Heart right ventricle (tissue), 16 donors: ENCODE measurements at regions not wholly inside any gene's neighbourhood (a gene's known extent, or its start where the extent isn't known, plus 50 kb on each side); places are given as distances from the start of the nearest gene placed in this dataset.

Experiments used
- ATAC-seq, 8 donors: fragments of 200-7000 bp; cut with Tn5 transposase; one replicate each; pipeline ENCODE4 v1.9.1; 2020; ENCODE audit warnings: mild to moderate bottlenecking in 8 of 8, moderate library complexity in 8 of 8, moderate number of reproducible peaks in 1 of 8
- DNase-seq, 2 donors: peaks; one replicate each; pipeline ENCODE4 v3.0.0-alpha.2; 2020
- H3K27ac ChIP-seq, 10 donors: fragments of 200-600 bp; sonication (generic) in 2 of 10; one replicate each; pipeline versions ENCODE4 v1.5.0 to v1.8.0; 2020 to 2022; ENCODE audit warnings: mild to moderate bottlenecking in 3 of 10
- H3K27me3 ChIP-seq, 7 donors: fragments of 200-600 bp; one replicate each; pipeline ENCODE4 v1.8.0; 2021 to 2022; ENCODE audit warnings: mild to moderate bottlenecking in 2 of 7
- H3K36me3 ChIP-seq, 9 donors: fragments of 200-600 bp; sonication (generic) in 1 of 9; one replicate each; pipeline versions ENCODE4 v1.5.0 to v1.8.0; 2020 to 2022; ENCODE audit warnings: mild to moderate bottlenecking in 2 of 9
- H3K4me1 ChIP-seq, 9 donors: fragments of 200-600 bp; sonication (generic) in 1 of 9; one replicate each; pipeline versions ENCODE4 v1.5.0 to v1.8.0; 2020 to 2022; ENCODE audit warnings: mild to moderate bottlenecking in 4 of 9
- H3K4me3 ChIP-seq, 10 donors: fragments of 200-600 bp; sonication (generic) in 2 of 10; one replicate each; pipeline versions ENCODE4 v1.5.0 to v1.8.0; 2020 to 2022; ENCODE audit warnings: mild to moderate bottlenecking in 7 of 10, moderate library complexity in 2 of 10
- H3K9me3 ChIP-seq, 11 donors: fragments of 200-600 bp in 10 of 11; sonication (generic) in 2 of 11; one replicate each; pipeline versions ENCODE4 v1.5.0 to v1.8.0; 2013 to 2022; ENCODE audit warnings: mild to moderate bottlenecking in 2 of 11, control low read depth in 1 of 11, moderate library complexity in 1 of 11
- CTCF ChIP-seq, 9 donors: fragments of 200-600 bp; sonication (generic) in 2 of 9; IDR thresholded peaks; one replicate each; pipeline versions ENCODE4 v1.5.0 to v1.8.0; 2021 to 2022; ENCODE audit warnings: antibody characterized with exemption in 9 of 9, mild to moderate bottlenecking in 5 of 9, moderate library complexity in 1 of 9
- WGBS, 2 donors: extraction: QIAGEN DNeasy Blood & Tissue Kit; methylation state at CpG; one replicate each; pipeline ENCODE4 v1.1.7; 2013; ENCODE audit warnings: inconsistent platforms in 1 of 2; 5-methylcytosine and 5-hydroxymethylcytosine counted together
- intact Hi-C, 10 donors: fragments of 100-400 bp; cut with DNase I; formaldehyde crosslinking; loops; one replicate each; pipeline versions ENCODE4 v1.11.1 to v1.14.2; 2022
- donor health status: Arrhythmogenic right ventricular cardiomyopathy.
- donor health status: ischemic (EF 13 %, LVEDD 7.1; RV severe dilation, severe dysfunction).
- donor health status: healthy with polysubstance abuse.
- donor health status: DM: no; HTN: yes; CAD: no.
- donor health status: DM: no; HTN: no; CAD: no.
- donor health status: ischemic (EF 25% LVEDD 6.9; RV normal size, moderate dysfunction).
- donor health status: ischemic (EF 25% LVEDD 5.7; RV mildly dilated, moderate dysfunction).
- donor health status: healthy.
- donor health status: DM: yes; HTN: yes; CAD: no.
- donor health status: Ischemic cardiomyopathy.
- donor health status: ischemic (EF 35%, LVEDD 5.7; RV mildly dilated, moderate dysfunction).
- donor health status: nonischemic (EF 11% LVEDD 7.7; RV severe dilation, severe dysfunction).
- donor health status: DM: yes; HTN: yes; CAD: no.
- donor health status: PGD.
- donor health status: ischemic (EF 29% LVEDD 5.4; RV normal size, mild dysfunction).
- donor health status: nonischemic (EF 23%, LVEDD 6.1; RV moderate dilation, normal function).

- DNase-seq (no peak), ATAC-seq (no peak)
- Histone ChIP-seq H3K4me1 (peaks cover 0 to 12% (median 0%) of the 10 kb centered on the region in 9 donors), H3K4me3 (no peak overlapping the region), H3K36me3 (no peaks in the 10 kb centered on the region), H3K9me3 (peaks cover 0 to 3% (median 0%) of the 10 kb centered on the region in 11 donors), H3K27ac (no peak overlapping the region), H3K27me3 (no peaks in the 10 kb centered on the region)
- TF ChIP-seq CTCF (IDR thresholded peaks at IDR 0.05), result no peak
- WGBS, 2 donors, result 81 to 82% methylated on average over 6 of the region's 6 CpGs
- intact Hi-C loops, result no loop called here
These were observed 121.0 kb upstream of the PARD3 start for GRCh38 chr10:34936061-34936460.

- peak; percentile 51 to 87 (median 78) for ATAC-seq
- 17 to 20% methylated on average over 9 of the region's 9 CpGs for WGBS, 2 donors
- intact Hi-C loops, result no loop called here
- peak overlapping the region in 1 of 10 donors; percentile 33 for H3K27ac ChIP-seq
- peaks cover 0 to 3% (median 0%) of the 10 kb centered on the region in 11 donors for H3K9me3 ChIP-seq
- peak; percentile 39 to 55 for DNase-seq
- peaks cover 0 to 12% (median 0%) of the 10 kb centered on the region in 9 donors for H3K4me1 ChIP-seq
- no peak for TF ChIP-seq CTCF (IDR thresholded peaks at IDR 0.05)
- H3K4me3 ChIP-seq, result no peak overlapping the region
- no peaks in the 10 kb centered on the region for H3K27me3 ChIP-seq
- H3K36me3 ChIP-seq, result no peaks in the 10 kb centered on the region
These were observed 118.6 kb upstream of the PARD3 start for GRCh38 chr10:34933676-34934075.

GRCh38 chr10:34932235-34932634, 117.1 kb upstream of the PARD3 start:
- Histone ChIP-seq H3K9me3 (no peaks in the 10 kb centered on the region), H3K4me3 (no peak overlapping the region), H3K27ac (no peak overlapping the region), H3K4me1 (peaks cover 0 to 12% (median 0%) of the 10 kb centered on the region in 9 donors), H3K27me3 (no peaks in the 10 kb centered on the region), H3K36me3 (no peaks in the 10 kb centered on the region)
- intact Hi-C loops, result no loop called here
- ATAC-seq (no peak), DNase-seq (no peak)
- WGBS, 2 donors, result 93 to 95% methylated on average over 12 of the region's 12 CpGs
- TF ChIP-seq CTCF (IDR thresholded peaks at IDR 0.05), result no peak

GRCh38 chr10:34931216-34931615, 116.1 kb upstream of the PARD3 start:
- Histone ChIP-seq H3K4me3 (no peak overlapping the region), H3K27ac (no peak overlapping the region), H3K9me3 (peaks cover 0 to 4% (median 0%) of the 10 kb centered on the region in 11 donors), H3K4me1 (peaks cover 0 to 12% (median 0%) of the 10 kb centered on the region in 9 donors), H3K36me3 (no peaks in the 10 kb centered on the region), H3K27me3 (no peaks in the 10 kb centered on the region)
- TF ChIP-seq CTCF (IDR thresholded peaks at IDR 0.05), result no peak
- WGBS, 2 donors, result 84 to 95% methylated on average over 5 of the region's 5 CpGs
- intact Hi-C loops, result no loop called here
- no peak for DNase-seq
- no peak for ATAC-seq
